ENCODE measurements at regions not wholly inside any gene's neighbourhood (a gene's known extent, or its start where the extent isn't known, plus 50 kb on each side); places are given as distances from the start of the nearest gene placed in this dataset.

- no peak for TF ChIP-seq ZBTB4 (CRISPR knock-in tag; IDR thresholded peaks at IDR 0.05)
- TF ChIP-seq TAF1 (IDR thresholded peaks at IDR 0.05; ENCODE audit: borderline replicate concordance, low read depth, low read length) = no peak
- no peak for TF ChIP-seq BHLHE40 (IDR thresholded peaks at IDR 0.05; ENCODE audit: borderline replicate concordance in 1 of 2, low read depth in 2 of 2, low read length in 1 of 2)
- TF ChIP-seq SUZ12 (IDR thresholded peaks at IDR 0.05; ENCODE audit: unreplicated experiment) = no peak
- no peak for TF ChIP-seq TCF7 (IDR thresholded peaks at IDR 0.05; ENCODE audit: borderline replicate concordance)
- TF ChIP-seq BACH1 (IDR thresholded peaks at IDR 0.05; ENCODE audit: borderline replicate concordance) = no peak
Observed at GRCh38 chr2:63678085-63678484, 89.3 kb downstream of the MDH1 start (continued).

GRCh38 chr2:63678551-63678950 is 89.8 kb downstream of the MDH1 start:
- no peak overlapping the region for H3K4me2 ChIP-seq (ENCODE audit: control insufficient read depth, insufficient read depth)
- no peak overlapping the region for H3K27ac ChIP-seq (ENCODE audit: control insufficient read depth, insufficient read depth)
- DNase-seq (ENCODE audit: low read depth, low spot score) (no peak), ATAC-seq (no peak), FAIRE-seq (no peak)
- H4K20me1 ChIP-seq (ENCODE audit: control insufficient read depth, insufficient read depth) = no peaks in the 10 kb centered on the region
- CTCF ChIA-PET = interaction anchor here (1.6 to 2.0 kb wide), 2 partner anchors 61 to 182 kb away, joined by 3 to 7 read pairs; no protein-coding TSS in a partner anchor
- TF ChIP-seq FOXK2 (IDR thresholded peaks at IDR 0.05) (no peak), CBX3 (IDR thresholded peaks at IDR 0.05; ENCODE audit: borderline replicate concordance, low read depth) (no peak), MEF2A (IDR thresholded peaks at IDR 0.05; ENCODE audit: insufficient read depth, low read depth, low read length) (no peak)
- H3K4me3 ChIP-seq = no peak overlapping the region
- SMC1A ChIA-PET (ENCODE audit: uncharacterized antibody, unreplicated experiment) = interaction anchor here (1.5 kb wide), 1 partner anchor 13 kb away, joined by 4 read pairs; no protein-coding TSS in a partner anchor
- no peaks in the 10 kb centered on the region for H3K27me3 ChIP-seq (replicated peaks in 1 of 2; ENCODE audit: control insufficient read depth in 2 of 2, insufficient read depth in 2 of 2, low read length in 1 of 2)
- no peaks in the 10 kb centered on the region for H3K9me3 ChIP-seq (replicated peaks; ENCODE audit: control insufficient read depth, insufficient read depth, low read length)
- H2AFZ ChIP-seq (ENCODE audit: control insufficient read depth, low read depth, low read length) = no peak overlapping the region
- H3K79me2 ChIP-seq (ENCODE audit: control insufficient read depth, insufficient read depth, low read length) = no peaks in the 10 kb centered on the region
- in situ Hi-C loops (cut with MboI) = no loop called here
- H3K36me3 ChIP-seq (ENCODE audit: control insufficient read depth in 2 of 2, insufficient read depth in 2 of 2, low read length in 1 of 2) = no peaks in the 10 kb centered on the region
- WGBS (ENCODE audit: insufficient coverage, insufficient replicate concordance, low lambda C conversion rate, missing lambda C conversion rate) = 12% methylated on average over 4 of the region's 4 CpGs
- intact Hi-C loops (cut with micrococcal nuclease; ENCODE audit: unreplicated experiment) = no loop called here
- H3K4me1 ChIP-seq (ENCODE audit: control insufficient read depth, insufficient read depth, low read length) = 0 out of 2 replicates have a peak, but pooled peaks cover 2% of the 10 kb centered on the region
- RAD21 ChIA-PET (ENCODE audit: unreplicated experiment) = interaction anchor here (1.0 kb wide), 1 partner anchor 183 kb away, joined by 3 read pairs; no protein-coding TSS in a partner anchor
- no peak overlapping the region for H3K9ac ChIP-seq (ENCODE audit: control insufficient read depth, insufficient read depth, low read length)
- BruUV-seq (replicated peaks) = no TSS peak
- POLR2A ChIA-PET = interaction anchor here (0.9 to 1.3 kb wide), 2 partner anchors 10 to 164 kb away, joined by 4 read pairs; partner anchors contain the start of gene UGP2

Data from GM12878 (cell line).